NCI-H1417 (cell line): ENCODE measurements at regions not wholly inside any gene's neighbourhood (a gene's known extent, or its start where the extent isn't known, plus 50 kb on each side); places are given as distances from the start of the nearest gene placed in this dataset.
A peak's percentile ranks its signal among the peaks of the same experiment; 100 is the strongest.
"Not testable (repeated sequence)": the region's sequence is repeated elsewhere in the genome, so short reads cannot be mapped to it uniquely, and the experiment has no call there.

Experiments
- DNase-seq, 3 experiments: peaks; one replicate each; lab custom pipeline; 2025; lab: John Stamatoyannopoulos, UW

GRCh38 chr3:59256230-59256629 is 206.4 kb upstream of the CFAP20DC start:
- peak in 1 of 3 experiments; percentile 63 for DNase-seq

GRCh38 chr3:59254976-59255375 is 205.2 kb upstream of the CFAP20DC start:
- DNase-seq: no peak

GRCh38 chr3:59254433-59254832 is 204.6 kb upstream of the CFAP20DC start:
- DNase-seq: no peak

GRCh38 chr3:59253523-59253922 is 203.7 kb upstream of the CFAP20DC start:
- no peak for DNase-seq

DNA sequence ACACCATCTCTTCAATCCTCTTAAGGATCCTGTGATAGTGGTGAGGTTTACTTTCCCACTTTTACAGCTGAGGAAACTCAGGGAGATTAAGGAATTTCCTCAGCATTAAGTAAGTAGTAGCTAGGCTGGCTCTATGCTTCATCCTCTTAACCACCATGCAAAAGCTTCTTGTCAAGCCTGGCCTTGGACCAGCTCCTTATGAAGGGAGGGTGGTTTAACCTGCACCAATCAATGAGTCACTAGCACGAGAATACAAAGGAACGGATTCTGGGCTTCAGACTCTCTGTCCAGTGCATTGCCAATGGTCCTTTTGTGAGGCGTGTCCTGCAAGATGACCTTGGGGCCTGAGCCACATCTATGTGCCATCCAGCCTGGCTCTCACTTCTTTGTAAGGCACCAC is 202.0 kb upstream of the CFAP20DC start:
- no peak for DNase-seq

- DNase-seq: no peak
These were observed 200.8 kb upstream of the CFAP20DC start for GRCh38 chr3:59250600-59250999.

DNA sequence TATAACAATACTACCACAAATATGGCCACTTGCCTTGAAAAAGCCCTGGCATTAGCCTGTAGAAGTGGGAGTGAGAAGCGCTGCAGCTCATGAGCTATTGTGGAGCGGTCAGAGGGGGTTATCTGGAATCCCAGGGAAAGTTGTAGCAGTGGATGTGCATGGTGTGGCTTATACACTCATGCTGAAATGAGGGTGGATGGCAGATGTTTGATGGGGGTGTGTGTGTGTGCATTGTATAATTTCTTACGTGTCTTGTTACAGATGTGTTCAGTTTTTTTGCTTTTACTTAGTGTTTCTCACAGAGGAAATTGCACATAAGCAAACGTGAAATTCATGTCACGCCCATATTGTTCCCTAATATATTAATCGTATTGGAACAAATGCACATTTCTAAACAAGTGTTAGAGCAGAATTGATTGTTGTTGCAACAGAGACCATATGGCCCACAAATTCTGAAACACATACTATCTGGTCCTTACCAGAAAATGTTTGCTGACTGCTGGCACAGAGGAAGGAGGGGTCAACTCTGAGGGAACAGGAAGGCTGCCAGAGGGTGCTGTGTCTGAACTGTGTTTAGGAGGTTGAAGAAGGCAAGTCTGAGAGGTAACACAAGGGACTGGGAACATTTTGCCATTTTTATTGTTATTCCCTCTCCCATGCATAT is 200.0 kb upstream of the CFAP20DC start:
- no peak for DNase-seq

DNA sequence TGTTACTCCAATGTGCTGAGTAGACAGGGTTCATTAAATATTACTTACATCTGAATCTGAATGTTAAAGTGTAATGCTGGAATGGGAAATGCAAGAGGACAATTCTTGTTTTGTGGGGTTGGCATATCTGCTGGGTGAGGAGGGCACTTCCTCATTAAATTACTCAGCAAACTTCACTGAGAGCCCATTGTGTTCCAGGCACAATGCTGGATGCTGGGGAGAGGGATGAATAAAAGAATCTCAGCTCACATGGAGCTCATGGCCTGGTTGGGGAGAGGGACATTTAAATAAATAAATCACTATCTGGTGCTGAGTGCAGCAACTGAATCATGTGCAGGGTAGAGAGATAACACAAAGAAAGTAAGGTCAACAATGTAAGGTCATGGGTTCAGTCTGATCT is 199.2 kb upstream of the CFAP20DC start:
- no peak for DNase-seq

DNA sequence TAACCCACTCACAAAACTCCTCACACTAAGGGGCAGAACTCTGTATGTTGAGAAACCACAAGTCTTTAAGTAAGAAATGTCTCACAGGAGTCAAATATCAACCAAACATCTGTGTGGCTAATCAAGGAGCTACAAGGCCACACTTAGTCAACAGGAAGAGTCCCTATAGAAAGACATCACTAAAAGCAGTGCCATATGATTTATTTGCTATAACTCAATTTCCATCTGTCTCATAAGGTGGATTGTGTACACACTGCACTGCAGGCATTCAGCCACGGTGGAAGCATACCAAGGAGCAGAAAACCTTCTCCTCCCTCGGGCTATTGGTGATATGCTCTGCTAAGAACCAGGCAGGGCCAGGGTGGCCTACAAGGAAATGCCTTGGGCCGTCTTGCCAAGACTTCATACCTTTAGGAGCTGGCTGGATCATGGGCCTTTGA is 197.6 kb upstream of the CFAP20DC start:
- no peak for DNase-seq

DNA sequence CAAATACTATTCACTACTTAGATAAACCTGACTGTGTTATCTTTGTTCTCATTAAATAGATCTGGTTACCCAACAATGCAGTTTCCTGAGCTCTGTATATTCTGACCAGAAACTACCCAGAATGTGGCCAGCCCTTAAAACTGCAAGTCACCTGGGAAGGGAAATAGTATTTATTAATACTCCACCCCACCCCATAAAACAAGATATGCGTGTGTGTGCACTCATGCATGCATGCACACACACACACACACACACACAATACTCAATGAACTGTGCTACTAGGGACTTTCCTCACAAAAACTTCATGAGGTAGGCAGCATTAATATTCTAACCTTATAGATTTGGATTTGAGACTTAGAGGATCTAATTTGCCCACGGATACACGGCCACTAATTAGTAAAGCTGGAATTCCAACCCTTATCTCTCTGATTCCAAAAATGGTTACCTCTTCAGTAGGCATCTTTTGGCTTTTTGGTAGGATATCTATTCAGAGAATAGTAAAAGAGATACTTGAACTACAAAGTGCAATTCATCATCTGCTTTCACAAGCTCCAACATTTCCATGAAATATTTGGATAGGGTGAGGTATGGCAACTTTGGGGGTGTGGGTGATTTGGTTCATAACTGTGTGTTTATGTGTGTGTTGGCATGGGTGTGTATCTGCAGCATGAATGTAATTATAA is 197.0 kb upstream of the CFAP20DC start:
- DNase-seq: no peak

DNA sequence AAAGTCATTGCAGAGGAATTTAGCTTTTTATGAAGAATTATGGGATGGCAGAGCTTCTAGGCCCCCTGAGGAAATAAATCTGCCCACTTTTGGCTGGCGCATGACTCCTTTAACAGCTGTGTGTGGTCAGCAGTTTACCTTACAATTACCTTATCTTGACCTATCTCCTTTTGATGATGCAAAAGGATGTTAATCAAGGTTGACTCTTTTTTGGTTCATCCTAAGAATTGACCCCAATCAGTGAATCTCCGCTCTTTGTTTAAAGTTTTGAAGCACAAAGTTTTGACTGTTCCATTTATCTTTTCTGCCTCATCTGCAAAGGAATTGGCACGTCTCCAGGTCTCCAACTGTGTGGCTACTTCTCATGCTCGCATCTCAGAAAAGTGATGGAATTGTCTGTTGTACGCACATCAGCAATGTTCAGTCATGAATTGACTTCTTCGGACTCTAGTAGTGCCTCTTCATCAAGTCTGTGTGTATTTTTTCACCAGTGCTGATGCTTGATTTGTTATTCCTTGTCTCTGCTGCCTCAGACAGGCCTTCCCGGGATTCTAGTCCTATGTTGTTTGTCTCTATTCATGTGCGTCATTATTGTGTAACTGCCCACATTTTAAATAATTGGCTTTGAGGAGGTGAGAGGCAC is 196.2 kb upstream of the CFAP20DC start:
- DNase-seq: peak in 1 of 3 experiments; percentile 1

DNA sequence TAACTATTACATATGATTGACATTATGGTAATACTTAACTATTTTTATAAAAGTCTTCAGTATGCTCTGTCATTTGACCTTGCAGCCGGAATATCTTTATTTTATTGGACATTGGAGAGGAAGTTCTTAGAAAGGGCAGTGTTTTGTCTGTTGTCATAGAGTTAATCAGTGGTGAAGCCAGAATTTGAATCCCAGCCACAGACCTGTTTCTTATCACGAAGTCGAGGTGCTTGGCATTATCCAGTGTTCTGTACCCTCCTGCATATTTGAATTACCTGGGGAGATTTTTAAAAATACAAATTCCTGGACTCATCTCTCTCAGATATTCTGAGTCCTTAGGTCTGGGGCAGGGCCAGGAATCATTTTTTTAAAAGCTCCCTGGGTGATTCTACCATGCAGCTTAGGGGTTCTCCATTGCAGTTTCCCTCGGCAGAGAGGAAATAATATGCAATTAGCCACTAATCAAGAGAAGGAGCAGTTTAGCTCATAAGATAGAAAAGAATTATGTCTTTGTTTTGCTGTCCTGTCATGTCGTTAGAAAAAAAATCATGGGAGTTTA is 195.6 kb upstream of the CFAP20DC start:
- no peak for DNase-seq

DNA sequence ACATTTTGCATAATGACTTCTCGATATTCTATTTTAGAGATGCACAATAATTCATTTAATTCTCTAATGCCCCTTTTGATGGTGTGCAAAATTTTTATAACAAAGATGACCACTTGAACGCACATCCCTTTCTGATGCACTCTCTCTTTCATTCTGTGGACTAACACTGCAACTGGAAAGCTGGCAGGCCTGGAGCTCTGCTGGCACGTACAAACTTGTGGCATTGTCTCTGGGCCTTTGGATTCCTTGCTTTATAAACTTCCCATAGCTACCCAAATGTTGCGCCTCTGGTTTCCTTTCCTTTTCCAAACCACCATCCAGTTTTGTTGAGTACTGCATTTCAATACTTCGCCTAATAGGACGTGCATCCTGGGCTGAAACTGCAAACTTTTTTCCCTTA is 194.5 kb upstream of the CFAP20DC start:
- no peak for DNase-seq

- no peak for DNase-seq
These were observed 193.7 kb upstream of the CFAP20DC start for GRCh38 chr3:59243476-59243875.

DNA sequence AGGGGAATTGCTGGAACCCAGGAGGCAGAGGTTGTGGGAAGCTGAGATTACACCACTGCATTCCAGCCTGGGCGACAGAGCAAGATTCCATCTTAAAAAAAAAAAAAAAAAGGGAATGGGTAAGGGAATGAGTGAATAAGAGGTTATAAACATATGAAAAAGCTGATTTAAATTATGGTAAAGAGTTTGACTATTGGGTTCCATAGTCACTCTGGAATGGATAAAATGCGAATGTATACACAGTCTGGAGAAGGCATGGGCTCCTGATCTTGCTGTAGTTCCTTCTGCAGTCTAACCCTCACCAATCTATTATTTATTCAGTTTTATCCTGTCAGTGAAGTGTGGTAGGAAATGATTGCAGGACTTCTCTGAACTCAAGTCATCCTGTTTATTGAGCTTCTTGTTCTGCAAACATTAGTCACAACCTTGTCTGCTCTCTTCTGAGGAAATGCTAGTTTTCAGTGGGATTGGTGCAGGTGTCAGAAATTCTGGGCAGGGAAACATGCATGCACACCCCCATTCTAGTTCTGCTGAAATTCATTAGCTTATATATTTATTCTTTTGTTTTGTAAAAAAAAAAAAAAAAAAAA is 190.9 kb upstream of the CFAP20DC start:
- DNase-seq: no peak

- DNase-seq: no peak
These were observed 187.3 kb upstream of the CFAP20DC start for GRCh38 chr3:59237121-59237520.

DNA sequence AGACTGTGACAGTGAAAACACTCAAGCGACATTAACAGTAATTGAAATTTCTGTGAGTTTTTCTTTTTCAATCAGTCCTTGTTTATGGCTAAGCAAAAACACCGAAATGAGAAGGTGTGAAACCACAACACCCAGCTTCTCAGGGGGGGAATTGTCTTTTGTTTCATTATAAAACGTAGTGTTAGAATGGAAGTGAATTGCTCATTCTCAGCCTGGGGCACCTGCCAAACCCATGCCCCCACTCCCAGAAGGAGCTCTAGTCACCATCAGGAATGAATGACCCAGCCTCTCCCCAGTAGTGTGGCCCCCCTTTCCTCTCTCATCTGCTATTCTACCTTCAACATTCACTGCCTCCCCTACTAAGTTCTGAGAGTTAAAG is 185.8 kb upstream of the CFAP20DC start:
- no peak for DNase-seq

DNA sequence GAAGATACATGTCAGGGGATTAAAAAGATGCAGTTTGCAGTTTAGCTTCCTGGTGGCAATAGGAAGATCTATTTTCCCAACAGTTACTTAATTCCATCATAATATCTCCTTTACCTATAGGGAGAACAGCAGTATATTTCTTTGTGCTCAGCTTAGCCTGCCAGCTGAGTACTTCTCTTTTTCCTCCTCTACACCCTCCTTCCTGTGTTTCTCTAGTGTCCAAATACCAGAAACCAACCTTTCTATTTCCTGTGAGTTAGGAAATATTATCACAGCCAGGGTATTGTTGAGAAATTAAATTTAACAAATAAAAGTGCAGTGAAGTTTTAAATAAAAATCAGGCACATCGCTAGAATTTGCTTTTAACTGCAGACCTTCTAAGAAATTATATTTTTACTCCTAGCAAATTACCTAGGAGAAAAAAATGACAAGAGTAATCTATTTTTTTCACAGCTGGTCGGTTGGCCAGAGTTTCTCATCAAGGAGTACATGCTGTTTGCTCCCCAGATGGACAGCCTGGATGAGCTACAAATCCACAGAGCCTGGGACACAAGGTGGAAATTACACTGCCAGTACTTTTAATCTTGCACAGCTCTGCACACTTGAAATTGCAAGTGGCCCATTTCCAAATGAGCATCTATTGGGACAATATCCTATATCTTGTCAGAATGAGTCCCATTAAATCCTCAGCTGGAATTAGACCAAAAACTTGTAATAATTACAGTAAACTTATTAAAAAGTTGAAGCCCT is 185.2 kb upstream of the CFAP20DC start:
- no peak for DNase-seq

- DNase-seq: not testable (repeated sequence)
These were observed 180.6 kb upstream of the CFAP20DC start for GRCh38 chr3:59230379-59230778.

DNA sequence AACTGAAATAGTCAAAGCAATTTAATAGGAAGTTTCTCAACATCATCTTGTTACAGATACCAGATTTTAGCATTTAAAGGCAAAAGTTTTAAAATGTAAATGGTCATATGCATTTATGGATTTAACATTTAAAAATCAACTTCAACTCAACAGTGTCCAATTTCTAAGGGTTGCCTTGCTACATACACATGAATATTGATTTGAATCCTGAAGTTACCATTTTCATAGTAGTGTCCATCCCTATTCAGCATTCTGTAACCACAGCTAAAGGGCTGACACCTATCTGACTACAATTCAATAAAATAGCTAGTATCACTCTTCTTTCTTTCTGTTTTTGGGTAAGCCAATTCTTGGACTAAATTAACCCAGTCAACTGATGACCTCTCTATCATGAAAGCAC is 164.0 kb upstream of the CFAP20DC start:
- no peak for DNase-seq

DNA sequence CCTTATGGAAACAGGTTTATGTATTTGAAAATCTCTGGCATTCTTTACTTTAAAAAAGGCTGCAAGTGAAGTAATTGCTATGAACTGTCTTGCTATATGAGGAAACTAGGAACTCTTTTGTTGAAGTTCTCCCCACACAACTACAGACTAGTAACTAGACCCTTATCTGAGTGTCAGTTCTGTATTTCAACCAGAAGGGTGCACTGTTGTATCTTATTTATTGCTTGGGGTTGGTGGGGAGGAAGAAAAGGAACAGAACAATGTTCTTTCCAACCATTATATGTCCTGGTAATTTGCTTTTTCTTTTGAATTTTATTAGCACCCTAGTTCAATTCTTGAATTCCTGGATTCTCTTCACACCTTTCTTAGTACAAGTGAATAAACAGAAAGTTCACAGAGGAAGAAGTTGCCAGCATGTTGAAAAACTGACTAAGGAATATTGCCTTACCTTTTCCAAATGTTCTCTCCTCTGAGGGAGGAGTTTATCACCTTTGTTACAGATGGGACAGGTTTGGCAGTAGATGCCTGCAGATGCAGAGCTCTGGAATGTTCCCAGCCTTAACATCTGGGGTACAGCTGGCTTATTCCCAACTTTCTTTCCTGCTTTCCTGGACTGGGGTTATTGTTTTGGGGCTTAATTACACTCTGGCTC is 162.4 kb upstream of the CFAP20DC start:
- peak; percentile 22 to 67 (median 50) for DNase-seq
